GM23338 (cell line): ENCODE measurements at regions not wholly inside any gene's neighbourhood (a gene's known extent, or its start where the extent isn't known, plus 50 kb on each side); places are given as distances from the start of the nearest gene placed in this dataset.
A peak's percentile ranks its signal among the peaks of the same experiment; 100 is the strongest.

Source experiments
- ATAC-seq: fragments of 200-7000 bp; cut with Tn5 transposase; 3 replicates; pipeline ENCODE4 v1.9.1; 2020
- DNase-seq: peaks from one replicate; pipeline ENCODE4 v3.0.0-alpha.2; 2015; ENCODE audit warnings: low spot score
- H2AFZ ChIP-seq: fragments of 200-600 bp; sonication (generic); 2 replicates; pipeline ENCODE4 v1.8.0; 2016; ENCODE audit warnings: antibody characterized with exemption, mild to moderate bottlenecking, moderate library complexity
- H3F3A ChIP-seq: fragments of 200-600 bp; sonication (generic); replicated peaks from 2 replicates; pipeline ENCODE4 v1.8.0; 2017; ENCODE audit warnings: antibody characterized with exemption, mixed run types, low read depth
- H3K27ac ChIP-seq: fragments of 200-600 bp; sonication (generic); 2 replicates; pipeline ENCODE4 v1.6.1; 2016; ENCODE audit warnings: low read depth
- H3K27me3 ChIP-seq: fragments of 200-600 bp; sonication (generic); 2 replicates; pipeline ENCODE4 v1.8.0; 2016; ENCODE audit warnings: mild to moderate bottlenecking, mixed run types, moderate library complexity; ENCODE audit not compliant: insufficient read depth
- H3K36me3 ChIP-seq: fragments of 200-600 bp; sonication (generic); 2 replicates; pipeline ENCODE4 v1.8.0; 2016; ENCODE audit warnings: mild to moderate bottlenecking; ENCODE audit not compliant: insufficient read depth
- H3K4me1 ChIP-seq: fragments of 200-600 bp; sonication (generic); 2 replicates; pipeline ENCODE4 v1.8.0; 2016; ENCODE audit warnings: mild to moderate bottlenecking, moderate library complexity; ENCODE audit not compliant: insufficient read depth
- H3K4me2 ChIP-seq: fragments of 200-600 bp; sonication (generic); 2 replicates; pipeline ENCODE4 v1.7.1; 2017; ENCODE audit warnings: mixed run types
- H3K4me3 ChIP-seq: fragments of 200-600 bp; sonication (generic); 2 replicates; pipeline ENCODE4 v1.6.1; 2016; ENCODE audit warnings: mixed run types
- H3K79me2 ChIP-seq: fragments of 200-600 bp; sonication (generic); replicated peaks from 2 replicates; pipeline ENCODE4 v1.8.0; 2017; ENCODE audit warnings: mild to moderate bottlenecking; ENCODE audit not compliant: insufficient read depth
- H3K9me2 ChIP-seq: fragments of 200-600 bp; sonication (generic); 2 replicates; pipeline ENCODE4 v1.8.0; 2017; ENCODE audit not compliant: insufficient read depth
- H4K20me1 ChIP-seq: fragments of 200-600 bp; sonication (generic); replicated peaks from 2 replicates; pipeline ENCODE4 v1.8.0; 2017; ENCODE audit warnings: mild to moderate bottlenecking; ENCODE audit not compliant: insufficient read depth
- H3K27ac Mint-ChIP-seq: 2 replicates; pipeline ENCODE4 v1.8.0; 2020; ENCODE audit warnings: inconsistent platforms, mild to moderate bottlenecking, moderate library complexity, mixed read lengths
- H3K27me3 Mint-ChIP-seq: 3 replicates; pipeline ENCODE4 v1.8.0; 2022; ENCODE audit warnings: low read depth, mild to moderate bottlenecking, moderate library complexity, mixed read lengths, inconsistent platforms; ENCODE audit not compliant: insufficient read depth, poor library complexity
- H3K36me3 Mint-ChIP-seq: 3 replicates; pipeline ENCODE4 v1.8.0; 2021; ENCODE audit warnings: low read depth, mild to moderate bottlenecking, inconsistent platforms, moderate library complexity, mixed read lengths
- H3K4me1 Mint-ChIP-seq: 3 replicates; pipeline ENCODE4 v1.8.0; 2020; ENCODE audit warnings: mild to moderate bottlenecking, inconsistent platforms, mixed read lengths
- H3K4me3 Mint-ChIP-seq: 3 replicates; pipeline ENCODE4 v1.8.0; 2021; ENCODE audit warnings: moderate library complexity, mild to moderate bottlenecking, inconsistent platforms, mixed read lengths
- H3K9me3 Mint-ChIP-seq: 3 replicates; pipeline ENCODE4 v1.8.0; 2020; ENCODE audit warnings: moderate library complexity, mild to moderate bottlenecking, inconsistent platforms, mixed read lengths
- CREB1 ChIP-seq: fragments of 250-450 bp; sonication (Bioruptor Pico); IDR thresholded peaks from 2 replicates; pipeline ENCODE4 v1.5.0; 2020; ENCODE audit warnings: low read depth, mild to moderate bottlenecking, moderate library complexity
- CTCF ChIP-seq, 2 experiments: fragments of 200-600 bp in 1 of 2; sonication (generic) in 1 of 2; conservative IDR thresholded peaks; 2 replicates each; pipeline versions ENCODE4 v1.5.1 to v1.6.1; 2016 to 2017; ENCODE audit warnings: antibody characterized with exemption in 2 of 2, low read depth in 2 of 2, mild to moderate bottlenecking in 2 of 2, moderate library complexity in 1 of 2
- ETS1 ChIP-seq: IDR thresholded peaks from 2 replicates; pipeline ENCODE4 v1.6.1; 2016; ENCODE audit warnings: antibody characterized with exemption
- EZH2 ChIP-seq: fragments of 200-600 bp; sonication (generic); IDR thresholded peaks from one replicate; pipeline ENCODE4 v1.8.0; 2017; ENCODE audit warnings: antibody characterized with exemption, mild to moderate bottlenecking, low read depth; ENCODE audit not compliant: unreplicated experiment
- EZH2phosphoT487 ChIP-seq: fragments of 200-600 bp; sonication (generic); IDR thresholded peaks from one replicate; pipeline ENCODE4 v1.8.1; 2018; ENCODE audit warnings: antibody characterized with exemption; ENCODE audit not compliant: unreplicated experiment
- POLR2AphosphoS5 ChIP-seq: IDR thresholded peaks from 2 replicates; pipeline ENCODE4 v1.6.1; 2016; ENCODE audit warnings: antibody characterized with exemption, low read depth
- STAT1 ChIP-seq: IDR thresholded peaks from one replicate; pipeline ENCODE4 v1.6.1; 2016; ENCODE audit warnings: antibody characterized with exemption; ENCODE audit not compliant: unreplicated experiment
- ZNF462 ChIP-seq: fragments of 250-450 bp; sonication (Bioruptor Pico); IDR thresholded peaks from 2 replicates; pipeline ENCODE4 v1.5.0; 2020; ENCODE audit warnings: mild to moderate bottlenecking, moderate library complexity

DNA sequence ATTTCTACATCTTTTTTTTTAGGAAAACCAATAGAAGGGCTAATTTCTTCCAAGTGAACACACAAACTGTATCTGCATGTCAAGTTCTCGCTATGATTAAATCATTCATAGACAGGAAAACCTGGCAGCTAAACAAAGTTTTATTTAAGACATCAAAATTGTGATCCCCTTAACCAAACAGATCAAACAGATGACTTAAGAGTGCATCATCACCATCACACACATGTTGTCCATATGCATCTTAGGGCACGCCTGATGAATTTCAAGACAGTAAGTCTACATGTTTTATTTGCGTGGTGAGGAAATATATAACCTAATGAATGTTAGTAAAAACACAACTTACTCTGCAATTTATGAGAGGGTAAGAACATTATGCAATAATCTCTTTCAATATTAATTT, 317.0 kb upstream of the ANXA10 start (continued):
- TF ChIP-seq ETS1 (no peak), CREB1 (no peak), POLR2AphosphoS5 (no peak), STAT1 (no peak), EZH2 (no peak), EZH2phosphoT487 (no peak), ZNF462 (CRISPR knock-in tag) (no peak)

GRCh38 chr4:167779280-167779679, 313.1 kb upstream of the ANXA10 start:
- Histone ChIP-seq H3F3A (no peaks in the 10 kb centered on the region), H3K79me2 (no peaks in the 10 kb centered on the region)

More at GRCh38 chr4:167779280-167779679, 313.1 kb upstream of the ANXA10 start:
- Mint-ChIP-seq H3K27me3 (peaks cover 1% of the 10 kb centered on the region), H3K36me3 (no peaks in the 10 kb centered on the region), H3K27ac (no peak overlapping the region), H3K4me1 (no peaks in the 10 kb centered on the region), H3K4me3 (no peak overlapping the region), H3K9me3 (peaks cover 8% of the 10 kb centered on the region; the same call in 2 of the 3 replicates)
- H3K36me3 ChIP-seq, result no peaks in the 10 kb centered on the region
- H3K9me2 ChIP-seq, result no peaks in the 10 kb centered on the region
- ATAC-seq (no peak), DNase-seq (peak; percentile 17)
- no peaks in the 10 kb centered on the region for H3K4me1 ChIP-seq
- H3K4me3 ChIP-seq, result no peak overlapping the region
- no peaks in the 10 kb centered on the region for H4K20me1 ChIP-seq
- H2AFZ ChIP-seq, result no peak overlapping the region
- TF ChIP-seq POLR2AphosphoS5, result no peak
- peak; percentile 26 to 46; a peak in 3 of 4 replicates for TF ChIP-seq CTCF (conservative IDR thresholded peaks at IDR 0.05; ENCODE audit: low read depth in 2 of 2)
- H3K4me2 ChIP-seq, result no peak overlapping the region
- no peaks in the 10 kb centered on the region for H3K27me3 ChIP-seq
- H3K27ac ChIP-seq, result no peak overlapping the region
